ENCODE measurements at regions not wholly inside any gene's neighbourhood (a gene's known extent, or its start where the extent isn't known, plus 50 kb on each side); places are given as distances from the start of the nearest gene placed in this dataset.
"Not testable (repeated sequence)": the region's sequence is repeated elsewhere in the genome, so short reads cannot be mapped to it uniquely, and the experiment has no call there.

DNA sequence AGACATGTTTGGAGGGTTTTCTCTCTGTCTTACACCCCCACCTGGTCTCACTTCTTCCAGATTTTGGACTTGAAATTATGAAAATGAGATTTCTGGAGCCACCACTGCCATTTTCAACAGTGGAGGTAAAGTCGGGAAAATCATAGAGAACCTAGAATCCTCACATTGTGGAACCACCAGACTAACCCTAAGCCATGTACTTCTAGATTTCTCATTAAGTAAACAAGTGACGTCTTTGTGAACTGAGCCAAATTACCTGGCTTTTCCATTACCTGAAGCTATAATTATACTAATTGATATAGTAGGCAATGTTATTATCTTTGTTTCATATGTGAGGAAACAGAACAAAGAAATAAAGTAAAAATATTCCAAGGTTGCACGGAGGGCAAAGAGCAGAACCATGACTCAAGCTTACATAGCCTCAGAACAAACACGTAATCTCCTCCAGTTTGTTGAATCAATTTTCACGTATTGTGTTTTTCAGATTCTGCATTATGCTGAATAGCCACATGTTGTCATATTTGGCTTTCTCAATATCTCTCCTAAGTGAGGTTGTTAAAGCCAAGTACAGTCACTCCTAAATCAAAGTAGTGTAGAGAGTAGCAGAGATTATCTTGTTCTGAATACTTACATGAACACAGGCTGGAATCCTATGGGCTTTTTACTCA lies 101.3 kb upstream of the CMC1 start:
- no peak for DNase-seq (ENCODE audit: low read depth in 2 of 2)

DNA sequence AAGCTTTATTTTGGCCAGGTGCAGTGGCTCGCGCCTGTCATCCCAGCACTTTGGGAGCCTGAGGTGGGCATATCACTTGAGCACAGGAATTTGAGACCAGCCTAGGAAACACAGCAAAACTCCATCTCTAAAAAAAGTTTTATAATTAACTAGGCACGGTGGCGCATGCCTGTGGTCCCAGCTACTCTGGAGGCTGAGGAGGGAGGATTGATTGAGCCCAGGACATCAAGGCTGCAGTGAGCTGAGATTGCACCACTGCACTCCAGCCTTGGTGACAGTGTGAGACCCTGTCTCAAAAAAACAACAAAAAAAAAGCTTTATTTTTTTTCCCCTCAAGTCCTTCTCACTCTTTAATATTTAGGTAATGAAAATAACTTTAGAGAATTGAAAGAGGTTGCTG lies 100.8 kb upstream of the CMC1 start:
- no peak for DNase-seq (ENCODE audit: low read depth in 2 of 2)

DNA sequence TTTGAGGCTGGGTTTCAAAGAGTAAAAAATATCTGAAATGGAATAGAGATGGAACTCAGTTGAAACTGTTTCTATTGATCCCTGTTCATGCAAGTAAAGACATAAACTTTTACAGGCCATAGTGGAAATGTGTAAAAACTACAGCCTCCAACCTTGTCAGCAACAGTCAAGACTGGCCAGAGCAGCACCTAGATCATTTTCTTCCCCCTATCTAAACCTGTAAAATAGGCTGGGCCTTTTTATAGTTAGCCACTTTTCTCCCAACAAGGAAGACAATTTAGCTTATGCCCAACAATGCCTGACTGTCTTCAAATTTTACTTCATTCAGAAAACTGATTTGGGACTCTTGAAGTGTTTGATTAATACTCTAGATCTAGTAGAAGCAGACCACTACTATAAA lies 91.5 kb upstream of the CMC1 start:
- no peak for DNase-seq (ENCODE audit: low read depth in 2 of 2)

DNA sequence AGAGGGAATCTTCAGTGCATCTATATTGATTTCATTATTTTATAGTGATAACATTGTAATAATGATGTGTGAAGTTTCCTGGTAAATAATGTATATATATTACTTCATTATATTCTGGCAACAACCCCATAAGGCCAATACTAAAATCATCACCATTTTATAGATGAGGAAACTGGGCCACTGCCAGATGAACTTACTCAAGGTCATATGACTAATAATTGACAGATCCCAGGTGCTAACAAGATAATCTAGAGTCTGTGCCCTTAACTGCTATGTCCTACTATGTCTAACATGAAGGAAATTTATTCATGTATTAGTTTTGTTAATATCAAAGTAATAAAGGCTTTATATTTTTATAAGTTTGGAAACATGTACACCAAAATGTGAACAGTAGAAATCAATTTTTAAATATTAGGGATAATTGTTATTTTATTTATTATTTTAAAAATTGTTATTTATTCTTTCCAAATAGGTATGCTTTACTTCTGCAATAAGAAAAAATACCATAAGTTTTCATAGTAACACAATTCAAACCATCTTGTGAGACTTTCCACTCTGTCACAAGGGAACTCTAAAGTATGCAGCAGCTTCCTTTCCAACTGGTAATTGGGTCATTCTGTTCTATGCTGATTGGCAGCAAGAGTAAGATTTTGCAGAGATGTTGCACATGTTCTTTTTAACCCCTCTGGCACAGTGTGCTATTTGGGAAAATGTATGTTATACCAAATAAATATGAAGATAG lies 90.8 kb upstream of the CMC1 start:
- no peak for DNase-seq (ENCODE audit: low read depth in 2 of 2)

DNA sequence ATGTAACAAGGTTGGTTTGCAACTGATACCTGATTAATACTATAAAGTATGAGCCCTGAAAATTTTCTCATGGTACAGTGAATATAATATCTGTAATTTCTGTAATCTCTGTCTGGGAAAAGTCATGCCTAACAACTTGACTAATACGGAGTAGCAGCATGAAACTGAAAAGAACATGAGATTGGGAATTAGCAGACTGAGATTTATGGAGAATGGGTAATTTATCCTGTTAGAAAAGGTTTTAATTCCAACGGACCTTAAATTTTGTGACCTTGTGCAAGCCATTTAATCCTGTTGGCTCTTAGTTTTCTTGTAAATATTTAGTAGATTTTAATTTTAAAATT lies 90.2 kb upstream of the CMC1 start:
- DNase-seq (ENCODE audit: low read depth in 2 of 2) = no peak

DNA sequence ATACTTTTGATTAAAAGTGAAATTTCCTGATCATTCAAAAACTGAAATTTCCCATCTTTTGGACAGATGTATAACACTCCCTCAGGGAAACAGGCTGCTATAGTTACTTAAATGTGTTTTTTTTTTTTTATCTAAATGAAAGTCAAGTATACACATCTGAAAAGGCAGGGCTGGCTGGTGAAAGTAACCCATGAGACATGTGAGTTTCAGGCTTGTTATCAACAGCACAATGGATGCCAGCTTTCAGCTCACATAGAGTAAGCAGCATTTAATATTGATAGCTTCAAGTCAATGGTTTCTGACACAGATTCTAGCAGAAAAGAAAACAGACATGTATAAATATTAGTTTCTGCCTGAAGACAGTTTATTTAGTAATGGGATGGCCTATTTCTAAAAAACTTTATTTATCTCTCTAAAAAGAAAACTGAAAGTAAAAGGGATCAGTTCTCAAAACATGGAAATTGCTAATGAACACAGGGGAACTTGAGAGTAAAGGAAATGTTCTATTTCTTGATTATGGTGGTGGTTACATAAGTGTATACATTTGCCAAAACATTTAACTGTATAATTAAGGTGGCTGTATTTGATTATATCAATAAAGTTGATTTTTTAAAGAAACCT lies 89.7 kb upstream of the CMC1 start:
- no peak for DNase-seq (ENCODE audit: low read depth in 2 of 2)

DNA sequence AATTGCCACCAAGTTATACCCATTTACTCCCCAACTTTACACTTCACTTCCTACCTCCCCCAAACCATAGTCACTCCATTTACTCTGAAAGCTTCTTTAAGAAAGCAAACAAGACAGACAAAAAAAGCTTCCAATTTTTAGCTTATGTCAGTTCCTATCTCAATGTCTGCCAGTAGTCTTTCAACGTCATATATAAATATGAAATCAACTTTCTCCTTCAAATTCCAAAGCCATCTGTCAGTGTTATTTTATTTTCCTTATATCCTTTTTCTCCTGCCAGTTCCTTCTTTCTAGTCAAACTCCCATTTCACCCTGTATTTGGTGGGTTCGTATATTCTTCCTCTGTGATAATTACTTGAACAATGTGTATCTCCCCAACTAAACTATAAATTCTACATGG lies 85.8 kb upstream of the CMC1 start:
- DNase-seq (ENCODE audit: low read depth in 2 of 2) = no peak

DNA sequence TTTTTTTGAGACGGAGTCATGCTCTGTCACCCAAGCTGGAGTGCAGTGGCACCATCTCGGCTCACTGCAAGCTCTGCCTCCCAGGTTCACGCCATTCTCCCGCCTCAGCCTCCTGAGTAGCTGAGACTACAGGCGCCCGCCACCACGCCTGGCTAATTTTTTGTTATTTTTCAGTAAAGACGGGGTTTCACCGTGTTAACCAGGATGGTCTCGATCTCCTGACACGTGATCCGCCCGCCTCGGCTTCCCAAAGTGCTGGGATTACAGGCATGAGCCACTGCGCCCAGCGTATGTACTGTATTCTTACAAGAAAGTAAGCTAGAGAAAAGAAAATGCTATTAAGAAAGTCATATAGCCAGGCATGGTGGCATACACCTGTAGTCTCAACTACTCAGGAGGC lies 84.8 kb upstream of the CMC1 start:
- DNase-seq (ENCODE audit: low read depth in 2 of 2) = not testable (repeated sequence)

DNA sequence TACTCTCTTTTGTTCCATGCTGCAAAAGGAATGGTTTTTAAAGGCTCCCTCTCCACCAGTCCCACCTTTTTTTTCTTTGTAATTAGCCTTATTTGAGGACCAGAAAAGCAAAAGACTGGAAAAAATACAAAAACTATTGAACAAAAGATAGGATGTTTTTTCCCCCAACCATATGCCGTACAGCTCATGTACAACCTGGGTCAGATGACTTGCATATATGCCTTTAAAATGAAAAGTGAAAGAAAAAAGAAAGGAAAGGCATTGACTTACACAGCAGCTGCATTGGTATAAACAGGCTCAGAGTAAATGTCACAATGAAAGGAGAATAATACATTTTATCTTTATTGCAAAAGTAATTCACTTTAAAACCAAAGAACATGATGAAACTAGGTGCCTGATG lies 69.5 kb upstream of the CMC1 start:
- DNase-seq (ENCODE audit: low read depth in 2 of 2) = no peak

DNA sequence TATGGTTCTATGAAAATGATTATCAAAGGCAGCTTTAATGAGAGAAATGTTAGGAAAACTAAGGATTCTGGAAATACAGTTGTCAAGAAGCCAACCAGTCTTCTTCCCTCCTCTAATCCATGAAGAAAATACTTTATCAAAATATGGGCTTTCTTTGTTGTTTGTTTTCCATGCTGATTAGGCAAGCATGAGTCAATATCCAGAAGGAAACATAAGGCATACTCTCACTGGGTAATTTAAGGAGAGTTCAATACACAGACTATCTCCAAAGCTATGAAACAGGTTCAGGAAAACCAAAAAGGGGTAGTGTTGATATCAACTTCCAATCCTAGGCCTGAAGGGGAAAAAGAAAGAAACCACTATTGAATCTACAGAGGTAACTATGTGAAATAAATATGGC lies 68.7 kb upstream of the CMC1 start:
- DNase-seq (ENCODE audit: low read depth in 2 of 2) = no peak

DNA sequence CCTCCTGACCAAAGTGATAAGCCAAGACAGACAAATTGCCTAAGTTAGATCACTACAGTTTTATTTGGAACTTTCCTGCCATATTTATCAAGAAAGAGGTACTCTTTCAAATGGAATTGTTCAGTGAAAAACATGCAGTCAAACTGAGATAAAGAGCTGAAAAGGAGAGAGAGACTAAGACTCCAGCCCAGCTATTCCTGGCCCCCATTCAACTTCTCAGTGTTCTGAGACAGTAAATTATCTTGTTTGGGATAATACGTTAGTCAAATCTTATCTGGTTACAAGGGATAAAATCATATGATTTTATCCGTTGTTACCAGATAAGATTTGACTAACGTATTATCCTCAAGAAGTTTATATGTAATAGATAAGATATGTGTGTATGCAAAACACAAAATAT lies 67.6 kb upstream of the CMC1 start:
- no peak for DNase-seq (ENCODE audit: low read depth in 2 of 2)

DNA sequence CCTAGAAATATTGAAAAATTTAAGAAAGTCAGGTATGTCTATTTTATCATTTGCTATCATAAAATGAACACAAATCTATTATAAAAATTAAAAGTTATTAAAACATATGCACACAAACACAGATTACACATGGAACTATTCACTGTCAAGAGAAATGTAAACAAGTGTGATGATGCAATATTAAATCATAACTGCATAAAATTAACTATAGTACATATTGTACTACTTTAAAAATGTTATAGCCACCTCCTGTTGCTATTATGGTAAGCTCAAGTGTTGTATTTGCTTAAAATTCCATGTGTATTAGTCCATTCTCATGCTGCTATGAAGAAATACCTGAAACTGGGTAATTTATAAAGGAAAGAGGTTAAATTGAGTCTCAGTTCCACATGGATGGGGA lies 54.7 kb upstream of the CMC1 start:
- DNase-seq (ENCODE audit: low read depth in 2 of 2) = no peak

DNA sequence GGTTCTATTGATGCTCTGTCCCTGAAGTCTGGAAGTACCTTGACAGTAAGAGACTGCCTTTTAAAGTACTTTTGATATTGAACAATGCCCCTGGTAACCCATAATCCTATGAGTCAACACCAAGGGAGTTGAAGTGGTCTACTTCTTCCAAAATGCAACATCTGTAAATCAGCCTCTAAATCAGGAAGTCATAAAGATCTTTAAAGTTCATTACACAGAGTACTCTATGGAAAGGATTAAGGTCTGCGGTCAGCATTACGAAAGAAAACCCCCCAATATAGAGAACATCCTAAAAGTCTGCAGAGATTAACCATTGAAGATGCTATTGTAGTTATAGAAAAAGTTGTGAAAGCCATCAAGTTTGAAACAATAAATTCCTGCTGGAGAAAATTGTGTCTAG lies 52.7 kb upstream of the CMC1 start:
- no peak for DNase-seq (ENCODE audit: low read depth in 2 of 2)

DNA sequence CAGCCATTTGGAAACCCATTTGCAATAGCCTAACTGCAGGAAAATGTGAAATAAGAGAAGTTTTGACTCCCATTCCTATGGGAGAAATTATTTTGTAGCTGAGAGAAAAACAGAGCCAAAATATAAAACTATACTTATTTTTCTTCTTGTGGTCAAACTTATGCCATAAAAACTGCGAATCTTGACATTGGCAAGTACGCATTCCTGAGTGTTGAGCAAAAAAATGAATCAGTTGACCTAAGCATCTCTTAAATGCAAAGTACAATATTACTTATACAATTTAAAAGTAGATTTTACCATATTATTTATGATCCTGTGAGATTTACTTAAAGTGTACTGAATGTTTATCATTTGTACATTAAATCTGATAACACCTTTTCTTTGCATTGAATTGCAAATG lies 50.1 kb upstream of the CMC1 start:
- DNase-seq (ENCODE audit: low read depth in 2 of 2) = no peak

Data from stimulated activated CD8-positive, alpha-beta memory T cell treated with anti-CD3 and anti-CD28 coated beads, Interleukin-7, amount 100 ng/mL, for 4 hours (primary cell).